SKM-1 treated with dmso at 0.1 percent for 144 hours (cell line): ENCODE measurements at regions not wholly inside any gene's neighbourhood (a gene's known extent, or its start where the extent isn't known, plus 50 kb on each side); places are given as distances from the start of the nearest gene placed in this dataset.
"Not testable (repeated sequence)": the region's sequence is repeated elsewhere in the genome, so short reads cannot be mapped to it uniquely, and the experiment has no call there.

Experiments used
- DNase-seq: peaks from one replicate; lab custom pipeline; 2025; ENCODE audit not compliant: unreplicated experiment; lab: John Stamatoyannopoulos, UW

GRCh38 chr4:179601671-179602070 is 2159.4 kb upstream of the AGA start:
- no peak for DNase-seq

GRCh38 chr4:179605196-179605595 is 2163.0 kb upstream of the AGA start:
- DNase-seq: no peak

GRCh38 chr4:179607003-179607402 is 2164.8 kb upstream of the AGA start:
- DNase-seq: no peak

GRCh38 chr4:179615704-179616103 is 2173.5 kb upstream of the AGA start:
- no peak for DNase-seq

- DNase-seq: no peak
Observed at GRCh38 chr4:179618966-179619365, 2176.7 kb upstream of the AGA start.

- DNase-seq: no peak
Observed at GRCh38 chr4:179624768-179625181, 2182.5 kb upstream of the AGA start.

- no peak for DNase-seq
Observed at GRCh38 chr4:179625406-179625805, 2183.2 kb upstream of the AGA start.

GRCh38 chr4:179626687-179627086 is 2184.4 kb upstream of the AGA start:
- no peak for DNase-seq

GRCh38 chr4:179631321-179631720 is 2189.1 kb upstream of the AGA start:
- DNase-seq: no peak

- DNase-seq: no peak
Observed at GRCh38 chr4:179634862-179635261, 2192.6 kb upstream of the AGA start.

- no peak for DNase-seq
Observed at GRCh38 chr4:179662522-179662921, 2220.3 kb upstream of the AGA start.

GRCh38 chr4:179663641-179664429 is 2221.6 kb upstream of the AGA start:
- DNase-seq: no peak

GRCh38 chr4:179664430-179665027 is 2222.3 kb upstream of the AGA start:
- no peak for DNase-seq

- DNase-seq: no peak
Observed at GRCh38 chr4:179666226-179666625, 2224.0 kb upstream of the AGA start.

GRCh38 chr4:179671609-179672008 is 2229.4 kb upstream of the AGA start:
- no peak for DNase-seq

GRCh38 chr4:179678093-179678814 is 2236.0 kb upstream of the AGA start:
- no peak for DNase-seq

- DNase-seq: not testable (repeated sequence)
Observed at GRCh38 chr4:179683661-179684060, 2241.4 kb upstream of the AGA start.

- no peak for DNase-seq
Observed at GRCh38 chr4:179692222-179692621, 2250.0 kb upstream of the AGA start.

- DNase-seq: no peak
Observed at GRCh38 chr4:179695175-179695574, 2252.9 kb upstream of the AGA start.

GRCh38 chr4:179698321-179698720 is 2256.1 kb upstream of the AGA start:
- DNase-seq: no peak

- no peak for DNase-seq
Observed at GRCh38 chr4:179709961-179710624, 2267.9 kb upstream of the AGA start.
